Epidermal melanocyte (primary cell): ENCODE measurements at regions not wholly inside any gene's neighbourhood (a gene's known extent, or its start where the extent isn't known, plus 50 kb on each side); places are given as distances from the start of the nearest gene placed in this dataset.
A peak's percentile ranks its signal among the peaks of the same experiment; 100 is the strongest.

Experiments used
- DNase-seq: peaks from one replicate; pipeline ENCODE4 v3.0.0; 2011; ENCODE audit warnings: low spot score; ENCODE audit not compliant: insufficient read length

DNA sequence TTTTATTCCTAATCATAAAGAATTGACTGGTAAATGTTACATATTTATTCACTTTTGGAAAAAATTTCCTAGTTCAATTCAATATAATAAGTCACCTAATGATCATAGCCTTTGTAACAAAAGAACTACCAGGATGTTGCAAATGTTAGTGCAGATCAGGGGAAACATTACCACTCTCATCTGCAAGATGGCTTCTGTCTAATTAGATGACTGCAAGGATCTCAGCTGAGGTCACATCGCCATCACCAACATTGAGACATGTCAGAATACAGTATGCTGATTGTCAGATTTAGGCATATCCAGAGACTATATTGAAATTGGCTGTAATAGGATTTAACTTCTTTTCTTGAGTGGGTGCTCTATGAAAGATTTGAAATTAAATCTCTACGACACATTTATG lies 431.4 kb upstream of the AGTR1 start:
- no peak for DNase-seq

DNA sequence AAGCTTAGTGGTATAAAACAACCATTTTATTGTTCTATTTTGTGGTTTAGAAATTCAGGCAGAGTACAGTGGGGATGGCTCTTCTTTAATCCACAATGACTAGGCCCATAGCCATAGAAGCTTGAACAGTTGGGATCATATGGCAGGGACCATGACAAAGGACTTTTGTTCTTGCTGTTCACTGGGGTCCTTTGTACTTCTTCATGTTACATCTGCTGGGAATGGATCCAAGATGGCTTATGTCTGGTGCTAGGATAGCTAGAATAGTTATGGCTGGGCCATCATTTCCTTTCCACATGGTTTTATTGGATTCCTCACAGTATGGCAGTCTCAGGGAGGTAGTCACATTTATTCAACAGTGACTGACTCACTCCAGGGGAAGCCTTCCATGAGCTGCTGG lies 427.9 kb upstream of the AGTR1 start:
- peak; percentile 27 for DNase-seq

DNA sequence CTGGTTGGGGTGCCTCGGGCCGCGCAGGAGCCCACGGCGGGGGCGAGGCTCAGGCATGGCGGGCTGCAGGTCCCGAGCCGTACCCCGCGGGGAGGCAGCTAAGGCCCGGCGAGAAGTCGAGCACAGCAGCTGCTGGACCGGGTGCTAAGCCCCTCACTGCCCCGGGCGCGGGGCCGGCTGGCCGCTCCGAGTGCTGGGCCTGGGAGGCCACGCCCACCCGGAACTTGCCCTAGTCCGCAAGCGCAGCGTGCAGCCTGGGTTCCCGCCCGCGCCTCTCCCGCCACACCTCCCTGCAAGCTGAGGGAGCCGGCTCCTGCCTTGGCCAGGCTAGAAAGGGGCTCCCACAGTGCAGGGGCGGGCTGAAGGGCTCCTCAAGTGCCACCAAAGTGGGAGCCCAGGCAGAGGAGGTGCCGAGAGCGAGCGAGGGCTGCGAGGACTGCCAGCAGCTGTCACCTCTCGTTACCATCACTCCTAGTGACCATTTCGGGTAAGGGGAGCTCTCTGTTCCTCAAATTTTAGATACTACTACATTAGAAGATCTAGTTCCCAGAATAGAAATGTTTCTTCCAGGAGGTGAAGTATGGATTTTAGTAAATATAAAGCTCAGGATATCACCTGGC lies 417.0 kb upstream of the AGTR1 start:
- no peak for DNase-seq

DNA sequence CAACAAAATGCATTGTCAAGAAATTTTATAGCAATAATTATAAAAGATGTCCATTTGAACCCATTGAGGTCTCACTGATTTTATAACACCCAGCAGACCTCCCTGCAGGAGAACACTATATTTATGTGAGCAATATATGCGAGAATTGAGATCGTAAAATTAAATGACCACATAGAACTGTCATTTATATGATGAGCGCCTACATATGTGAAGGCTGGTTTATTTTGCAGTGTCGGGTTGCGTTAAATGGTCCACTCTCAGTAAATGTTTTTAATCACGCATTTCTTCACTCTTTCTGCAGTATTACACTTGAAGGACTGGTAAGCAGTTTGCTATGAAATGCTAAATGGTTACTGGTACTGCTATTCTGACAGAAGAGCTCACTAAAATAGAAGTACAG lies 408.5 kb upstream of the AGTR1 start:
- no peak for DNase-seq

DNA sequence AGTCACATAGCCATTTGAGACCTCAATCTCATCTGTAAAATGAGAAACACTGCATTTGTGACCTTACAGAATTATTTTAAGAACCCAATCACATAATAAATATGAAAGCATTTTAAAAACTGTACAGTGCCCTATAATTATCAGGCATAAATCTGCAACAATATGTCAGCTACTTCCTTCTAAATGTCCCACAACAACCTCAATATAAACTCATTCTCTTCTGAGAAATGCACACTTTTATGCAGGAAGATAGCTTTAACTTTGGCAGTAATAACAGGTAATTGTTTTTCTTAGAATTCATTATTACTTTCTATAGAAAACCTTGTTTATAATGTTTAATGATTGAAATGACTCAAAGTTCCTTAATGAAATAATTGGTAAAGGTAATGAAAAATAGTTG lies 400.7 kb upstream of the AGTR1 start:
- no peak for DNase-seq

DNA sequence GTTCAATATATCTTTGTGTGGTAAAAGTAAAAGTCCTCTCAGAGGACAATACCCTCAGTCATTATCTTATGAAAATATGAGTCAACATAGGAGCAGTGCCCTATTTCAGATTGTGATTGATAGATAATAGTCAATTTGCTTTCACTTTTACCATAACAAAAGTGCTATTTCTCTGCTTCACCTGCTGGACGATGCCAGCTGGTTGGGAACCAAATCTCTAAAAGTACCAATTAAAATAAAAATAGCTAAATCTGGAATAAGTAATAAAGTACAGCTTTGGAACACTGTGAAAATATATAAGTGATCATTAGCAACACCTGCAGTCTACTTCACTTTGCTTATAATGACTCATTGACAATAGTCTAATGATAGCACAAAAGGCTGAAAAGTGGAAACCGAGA lies 390.3 kb upstream of the AGTR1 start:
- no peak for DNase-seq

DNA sequence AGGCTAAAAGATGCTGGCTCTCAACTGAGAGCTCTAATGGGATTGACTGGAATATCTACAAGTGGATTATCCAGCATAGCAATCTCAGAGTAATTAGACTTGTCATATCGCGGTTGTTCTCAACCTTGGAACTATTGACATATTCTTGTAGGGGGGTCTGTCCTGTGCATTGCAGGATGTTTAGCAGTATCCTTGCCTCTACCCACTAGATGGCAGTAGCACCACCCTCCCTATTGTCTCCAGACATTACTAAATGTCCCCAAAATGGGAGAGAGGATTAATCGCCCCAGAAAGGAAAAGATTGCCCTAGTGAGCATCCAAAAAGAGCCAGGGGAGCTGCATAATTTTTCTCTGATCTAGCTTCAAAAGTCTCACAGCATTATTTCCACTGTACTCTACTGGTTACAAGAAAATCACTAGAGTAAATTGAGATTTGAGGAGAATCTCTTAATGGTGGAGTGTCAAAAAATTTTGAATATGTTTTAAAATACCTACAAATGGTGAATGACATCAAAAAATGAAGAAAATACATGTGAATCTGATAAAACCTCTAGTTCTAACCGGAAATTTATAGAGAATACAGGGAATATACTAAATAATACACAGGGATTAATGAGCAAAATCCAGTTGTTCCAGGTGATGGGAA lies 388.2 kb upstream of the AGTR1 start:
- DNase-seq: peak; percentile 22

DNA sequence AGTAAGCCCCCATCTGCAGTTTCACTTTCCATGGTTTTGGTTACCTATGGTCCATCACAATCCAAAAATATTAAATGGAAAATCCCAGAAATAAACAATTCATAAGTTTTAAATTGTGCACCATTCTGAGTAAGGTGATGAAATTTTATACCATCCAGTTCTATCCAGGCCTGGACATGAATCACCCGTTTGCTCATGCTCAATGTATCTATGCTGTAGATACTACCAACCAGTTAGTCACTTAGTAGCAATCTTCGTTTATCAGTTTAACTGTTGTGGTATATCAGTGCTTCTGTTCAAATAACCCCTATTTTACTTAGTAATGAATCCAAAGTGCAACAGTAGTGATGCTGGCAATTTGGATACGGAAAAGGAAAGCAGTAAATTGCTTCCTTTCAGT lies 381.9 kb upstream of the AGTR1 start:
- no peak for DNase-seq

DNA sequence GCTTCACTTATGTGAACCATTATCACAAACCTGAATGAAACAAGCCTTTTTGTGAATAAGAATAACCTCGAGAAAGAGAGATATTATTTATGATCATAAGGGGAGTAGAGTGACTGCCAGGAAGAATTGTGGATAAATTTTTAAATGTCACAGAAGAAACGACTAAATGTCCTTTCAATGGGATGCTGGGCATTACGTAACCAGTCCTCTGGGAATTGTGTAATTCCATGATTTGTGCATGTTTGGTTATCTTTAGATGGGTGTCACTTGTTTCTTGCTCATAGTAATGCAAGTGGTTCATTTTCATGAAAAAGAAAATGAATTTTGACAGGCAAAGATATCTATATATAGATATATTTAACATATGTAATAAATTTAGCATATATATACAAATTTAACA lies 379.5 kb upstream of the AGTR1 start:
- no peak for DNase-seq

DNA sequence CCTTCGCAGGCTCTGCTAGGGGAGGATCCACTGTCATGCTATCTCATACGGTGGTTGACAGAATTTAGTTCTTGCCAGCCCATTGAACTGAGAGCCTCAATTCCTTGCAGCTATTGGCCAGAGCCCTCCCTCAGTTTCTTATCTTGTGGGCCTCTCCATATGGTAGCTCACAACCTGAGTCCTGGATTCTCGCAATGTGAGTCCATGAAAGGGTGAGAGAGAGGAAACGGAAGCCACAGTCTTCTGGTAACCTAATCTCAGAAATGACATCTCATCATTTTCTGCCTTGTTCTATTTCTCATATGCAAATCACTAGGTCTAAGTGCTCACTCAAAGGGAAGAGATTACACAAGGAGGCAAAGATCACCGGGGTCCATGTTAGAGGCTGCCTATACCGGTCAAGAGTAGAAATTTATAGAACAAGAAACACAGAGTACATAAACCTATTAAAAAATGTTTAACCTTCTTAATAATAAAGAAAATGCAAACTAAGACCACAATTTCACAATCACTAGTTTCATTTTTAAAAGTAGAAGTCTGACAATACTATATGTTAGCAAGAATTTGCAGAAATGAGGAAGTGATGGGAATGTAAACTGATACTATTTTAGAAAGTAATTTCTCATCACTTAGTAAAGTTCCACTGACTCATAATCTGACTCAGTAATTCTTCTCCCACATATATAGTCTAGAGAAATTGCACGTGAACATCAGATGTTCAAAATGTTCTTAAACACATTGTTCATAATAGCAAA lies 378.4 kb upstream of the AGTR1 start:
- no peak for DNase-seq

DNA sequence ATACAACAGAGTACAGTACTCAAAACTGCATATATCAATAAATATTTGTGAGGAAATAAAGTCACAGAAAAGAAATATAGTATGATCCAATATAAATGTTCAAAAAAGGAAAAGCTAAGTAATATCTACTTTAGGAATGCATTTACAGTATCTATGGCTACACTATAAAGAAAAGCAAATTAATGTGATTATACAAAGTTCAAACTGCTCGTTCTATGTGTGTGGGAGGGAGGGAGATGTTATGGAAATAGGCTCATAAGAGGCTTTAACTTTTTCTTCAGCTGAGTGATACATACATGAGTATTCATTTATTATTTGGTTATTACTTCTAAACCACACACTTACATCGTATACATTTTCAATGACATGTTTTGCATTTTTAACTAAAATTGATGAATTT lies 377.7 kb upstream of the AGTR1 start:
- DNase-seq: no peak

DNA sequence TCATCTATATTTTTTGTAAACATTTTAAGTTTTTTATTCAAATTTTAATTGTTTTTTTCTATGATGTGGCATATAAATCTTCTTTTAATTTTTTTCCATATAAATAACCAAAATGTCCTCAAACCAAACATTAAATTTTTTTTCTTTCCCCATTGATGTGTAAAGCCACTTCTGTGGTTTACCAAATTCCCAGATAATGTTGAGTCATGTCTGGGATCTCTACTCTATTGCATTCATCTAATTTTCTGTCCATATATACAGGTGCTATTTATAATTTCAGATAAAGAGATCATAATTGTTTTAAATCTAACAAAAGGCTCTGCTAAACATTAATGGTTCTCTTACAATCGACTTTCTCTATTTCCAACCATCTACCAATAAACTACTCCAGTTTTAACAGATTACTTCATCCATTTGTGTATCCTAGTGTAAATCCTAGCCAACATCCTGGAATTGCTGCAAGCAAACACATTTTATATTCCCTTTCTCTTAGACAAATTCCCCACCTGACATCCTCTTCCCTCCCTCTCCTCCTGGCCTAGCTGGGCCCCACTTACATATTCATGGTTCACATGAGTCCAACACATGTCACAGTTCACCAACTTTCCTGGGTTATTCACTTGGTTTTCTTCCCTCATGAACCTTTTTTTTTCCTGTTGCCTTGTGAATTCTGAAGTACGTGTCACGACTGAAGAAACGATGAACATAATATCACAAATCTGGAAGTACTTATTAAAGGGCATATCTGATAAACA lies 368.0 kb upstream of the AGTR1 start:
- no peak for DNase-seq

DNA sequence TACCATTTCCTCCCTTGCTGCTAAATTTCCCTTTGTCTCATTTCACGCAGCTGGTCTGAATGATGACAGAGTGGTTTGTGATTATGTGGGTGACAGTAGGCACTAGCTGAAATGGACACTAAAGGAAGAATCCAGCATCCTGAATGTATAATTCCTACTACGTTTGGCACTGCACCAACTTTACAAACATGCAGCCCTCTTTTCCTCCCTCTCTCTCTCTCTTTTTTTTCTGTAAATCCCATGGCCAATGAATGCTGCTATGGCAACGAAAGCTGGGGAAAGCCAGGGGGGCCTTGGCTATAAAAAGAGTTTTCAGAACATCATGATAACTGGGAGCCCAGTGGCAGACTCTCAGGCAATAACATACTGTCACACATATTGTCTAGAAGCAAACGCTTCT lies 367.2 kb upstream of the AGTR1 start:
- DNase-seq: no peak

DNA sequence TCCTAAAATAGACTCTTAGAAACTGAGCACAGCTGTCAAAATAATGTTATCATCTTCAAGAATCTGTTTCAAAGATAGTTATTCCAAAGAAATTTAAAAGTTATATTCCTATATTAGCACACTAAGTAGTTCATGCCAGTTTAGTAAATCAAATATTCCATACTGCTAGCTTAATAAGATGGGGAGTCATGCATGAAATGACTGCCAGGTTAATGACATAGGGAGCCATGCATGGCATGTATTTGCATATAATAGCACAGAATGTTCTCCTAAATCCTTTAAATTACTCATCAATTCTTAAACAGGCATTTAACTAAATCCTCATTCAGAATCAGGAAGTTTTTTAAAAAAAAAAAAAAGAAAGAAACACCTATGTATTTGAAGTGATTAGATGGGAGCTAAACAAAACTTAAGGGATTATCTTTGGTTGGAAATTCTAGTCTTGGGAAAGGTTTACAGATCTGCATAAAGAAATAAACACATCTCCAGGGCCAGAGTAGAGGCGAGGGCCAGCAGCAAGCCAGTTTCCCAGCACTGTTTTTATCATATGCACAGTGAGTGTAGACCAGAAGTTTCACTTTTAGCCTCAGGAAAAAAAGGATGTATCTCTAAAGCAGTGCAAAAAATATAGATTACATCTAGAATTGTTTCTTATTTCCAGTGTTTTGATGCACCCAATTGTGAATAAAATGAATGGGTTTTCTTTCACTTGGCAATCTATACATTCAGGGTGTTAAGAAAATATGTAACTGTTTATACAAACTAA lies 366.4 kb upstream of the AGTR1 start:
- DNase-seq: no peak

DNA sequence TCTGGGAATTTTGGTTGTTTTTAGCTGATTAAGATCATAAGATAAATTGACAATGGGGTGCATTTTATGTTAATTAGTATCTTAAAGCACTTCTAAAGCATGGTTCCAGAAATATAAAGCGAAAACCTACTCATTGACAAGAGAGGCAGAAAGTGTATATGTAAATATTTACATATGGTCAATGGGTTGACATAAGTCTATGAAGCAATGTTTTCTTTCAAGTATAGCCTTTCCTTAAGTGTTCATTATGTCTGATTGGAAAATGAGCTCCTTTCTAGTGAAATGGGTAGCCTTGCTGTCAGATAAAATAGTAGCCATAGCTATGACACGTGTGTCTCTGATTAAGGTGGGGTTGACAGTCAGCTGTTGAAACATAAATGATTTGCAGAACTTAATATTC lies 365.2 kb upstream of the AGTR1 start:
- DNase-seq: no peak

DNA sequence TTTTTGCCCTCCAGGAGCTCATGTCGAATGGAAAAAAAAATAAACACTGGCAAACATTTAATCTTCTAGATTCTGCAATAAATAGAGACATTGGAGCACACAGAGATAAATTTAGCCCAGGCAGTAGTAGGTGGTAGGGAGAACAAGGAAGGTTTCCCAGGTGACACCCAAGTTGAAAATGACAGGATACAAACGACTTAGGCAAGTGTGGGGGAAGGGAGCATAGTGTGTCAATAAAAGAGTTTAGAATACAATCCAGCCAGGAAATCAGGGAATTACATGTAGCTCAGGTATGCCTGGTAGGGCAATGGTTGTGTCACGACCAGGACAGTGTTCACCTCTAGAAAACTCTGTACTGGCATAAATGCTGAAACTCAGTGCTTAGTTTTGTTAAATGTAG lies 364.6 kb upstream of the AGTR1 start:
- DNase-seq: no peak

DNA sequence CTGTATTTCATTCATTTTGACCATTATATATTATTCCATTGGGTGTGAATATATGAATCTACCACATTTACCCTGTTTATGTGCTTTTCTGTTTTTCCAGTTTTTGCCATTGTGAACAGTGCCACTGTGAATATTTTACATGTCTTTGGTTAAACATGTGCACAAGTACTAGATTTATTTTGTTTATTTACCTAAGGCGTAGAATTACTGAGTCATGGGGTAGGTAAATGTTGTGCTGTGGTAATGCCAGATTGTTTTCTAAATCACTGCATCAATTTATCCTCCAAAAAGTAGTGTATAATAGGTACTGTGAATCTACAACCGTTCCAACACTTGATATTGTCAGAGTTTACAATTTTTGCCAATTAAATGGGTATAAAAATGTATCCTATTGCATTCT lies 362.1 kb upstream of the AGTR1 start:
- no peak for DNase-seq

DNA sequence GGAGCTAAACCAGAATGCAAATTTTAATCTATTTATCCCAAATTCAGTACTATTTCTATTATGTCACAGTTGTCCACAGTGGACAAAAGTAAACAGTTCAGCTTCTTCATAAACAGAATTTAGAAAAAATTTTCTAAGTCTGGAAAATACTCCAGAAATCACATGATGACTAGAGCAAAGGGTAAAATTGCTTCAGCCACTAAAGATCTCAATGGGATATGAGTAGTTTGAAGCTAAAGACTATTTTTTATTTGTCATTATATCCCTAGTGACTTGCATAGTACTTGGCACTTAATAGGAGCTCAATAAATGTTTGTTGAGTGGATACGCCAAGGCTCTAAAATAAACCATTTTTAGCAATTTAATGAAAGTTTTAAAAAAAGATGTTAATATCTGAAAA lies 354.3 kb upstream of the AGTR1 start:
- DNase-seq: no peak

DNA sequence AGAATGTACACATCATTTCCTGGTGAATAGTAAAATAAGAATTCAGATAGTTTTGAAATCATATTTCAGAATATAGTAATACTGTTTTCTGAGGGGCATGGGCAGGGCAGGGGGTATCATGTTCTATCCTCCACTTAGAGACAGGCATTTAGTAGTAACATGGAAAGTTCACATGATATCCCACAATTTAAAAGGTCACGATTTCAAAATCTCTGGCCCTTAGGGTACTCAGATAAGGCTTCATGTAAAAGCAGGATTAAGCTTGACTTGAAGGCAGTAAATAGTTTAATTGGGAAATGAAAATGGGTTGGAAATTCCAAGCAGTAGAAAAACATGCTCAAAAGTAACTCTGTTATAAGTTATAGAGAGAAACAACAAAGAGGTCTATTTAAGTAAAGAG lies 353.2 kb upstream of the AGTR1 start:
- no peak for DNase-seq

DNA sequence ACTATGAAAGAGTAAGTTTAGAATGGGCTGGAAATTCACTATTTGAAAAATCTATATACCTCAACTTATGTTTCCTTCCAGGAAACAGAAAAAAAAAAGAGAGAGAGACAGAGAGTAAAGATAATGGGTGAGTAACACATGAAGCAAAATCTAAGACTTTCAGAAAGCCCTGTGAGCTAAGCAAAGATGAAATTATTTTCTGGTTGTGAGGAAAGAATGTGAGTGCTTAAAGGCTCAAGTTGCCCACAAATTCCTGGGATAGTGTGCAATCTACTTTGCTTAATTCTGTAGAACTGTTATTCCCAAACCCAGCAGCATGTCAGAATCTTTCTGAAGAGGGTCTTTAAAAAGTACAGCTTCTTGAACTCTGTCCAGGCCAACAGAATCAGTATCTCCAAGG lies 337.7 kb upstream of the AGTR1 start:
- no peak for DNase-seq

DNA sequence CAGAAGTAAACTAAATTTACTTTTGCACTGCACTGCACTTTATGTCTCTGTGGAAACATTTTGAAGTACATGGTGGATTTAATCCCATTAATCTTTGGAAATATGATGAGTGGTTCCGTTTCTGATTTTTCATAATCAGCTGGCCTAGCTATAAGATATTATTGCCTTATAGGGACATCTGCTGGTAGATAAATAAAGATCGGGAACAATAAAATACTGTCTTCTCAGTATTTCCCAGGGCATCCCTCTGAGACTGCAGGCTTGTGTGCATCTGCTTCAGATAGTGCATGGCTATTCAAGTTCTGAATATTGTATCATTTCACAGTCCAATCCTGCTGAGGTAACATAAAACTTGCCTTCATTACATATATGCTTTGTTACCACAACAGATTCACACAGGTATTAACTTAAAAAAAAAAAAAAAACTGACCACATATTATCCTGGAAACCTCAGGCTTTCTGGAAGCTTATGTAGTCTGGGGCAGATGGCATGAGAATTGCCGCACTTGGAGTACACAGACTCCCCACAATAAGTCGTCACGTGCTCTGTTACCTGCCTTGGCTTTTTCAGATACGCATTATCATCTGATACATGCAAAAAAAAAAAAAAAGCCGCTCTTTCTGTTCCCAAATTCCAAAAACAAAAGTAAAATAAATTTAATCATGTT lies 330.8 kb upstream of the AGTR1 start:
- DNase-seq: no peak
